Stomach (tissue), 8 donors: ENCODE measurements at regions not wholly inside any gene's neighbourhood (a gene's known extent, or its start where the extent isn't known, plus 50 kb on each side); places are given as distances from the start of the nearest gene placed in this dataset.

Experiments
- DNase-seq, 2 donors: peaks; one replicate each; pipeline versions ENCODE4 v3.0.0 to v3.0.0-alpha.2; 2013 to 2019
- H3K27ac ChIP-seq, 5 donors: fragments of 200-600 bp in 4 of 5; sonication (generic) in 4 of 5; one replicate each; pipeline ENCODE4 v1.5.1; 2013 to 2019; ENCODE audit warnings: mild to moderate bottlenecking in 1 of 5, moderate library complexity in 1 of 5
- H3K27me3 ChIP-seq, 3 donors: fragments of 200-600 bp; sonication (generic); one replicate each; pipeline ENCODE4 v1.5.1; 2017 to 2019; ENCODE audit warnings: mixed run types in 1 of 3
- H3K36me3 ChIP-seq, 4 donors: fragments of 200-600 bp; sonication (generic); 1 replicate in 3 of 4; 2 replicates in 1 of 4; pipeline ENCODE4 v1.5.1; 2016 to 2019
- H3K4me1 ChIP-seq, 4 donors: fragments of 200-600 bp; sonication (generic); one replicate each; pipeline ENCODE4 v1.5.1; 2016 to 2019
- H3K4me3 ChIP-seq, 4 donors: fragments of 200-600 bp; sonication (generic) in 3 of 4; one replicate each; pipeline ENCODE4 v1.5.1; 2016 to 2019; ENCODE audit warnings: mild to moderate bottlenecking in 1 of 4
- H3K9me3 ChIP-seq, 4 donors: fragments of 200-600 bp; sonication (generic); one replicate each; pipeline ENCODE4 v1.5.1; 2016 to 2019
- EP300 ChIP-seq: sonication (generic); formaldehyde crosslinking; IDR thresholded peaks from one replicate; pipeline ENCODE4 v1.6.1; 2017; ENCODE audit warnings: antibody characterized with exemption
- POLR2A ChIP-seq, 4 donors: fragments of 450-650 bp; IDR thresholded peaks; one replicate each; pipeline ENCODE4 v1.6.1; 2016; ENCODE audit warnings: antibody characterized with exemption in 4 of 4, control low read depth in 2 of 4, mild to moderate bottlenecking in 1 of 4, moderate library complexity in 1 of 4
- POLR2AphosphoS5 ChIP-seq, 3 donors: sonication (generic); formaldehyde crosslinking; IDR thresholded peaks; one replicate each; pipeline ENCODE4 v1.6.1; 2016; ENCODE audit warnings: antibody characterized with exemption in 3 of 3
- WGBS, 5 donors: extraction: QIAGEN DNeasy Blood & Tissue Kit in 3 of 5; methylation state at CpG; one replicate each; pipeline versions ENCODE4 v1.1.5 to v1.1.7; 2013 to 2018; 5-methylcytosine and 5-hydroxymethylcytosine counted together
- intact Hi-C: fragments of 100-400 bp; cut with DNase I; formaldehyde crosslinking; loops from one replicate; pipeline ENCODE4 v1.15.1; 2023; ENCODE audit warnings: low total_unique reads
- TF ChIP-seq, protein P1 (sequence below), 7 experiments: fragments of 450-650 bp in 4 of 7; fragments of 200-600 bp in 3 of 7; sonication (generic) in 3 of 7; IDR thresholded peaks; one replicate each; pipeline ENCODE4 v1.5.1; 2016 to 2019; ENCODE audit warnings: antibody characterized with exemption in 7 of 7, control low read depth in 2 of 7, mild to moderate bottlenecking in 1 of 7
- donor health status: healthy with polysubstance abuse.
- donor health status: Bipolar disorder and iron deficiency.
- donor health status: healthy.

DNA sequence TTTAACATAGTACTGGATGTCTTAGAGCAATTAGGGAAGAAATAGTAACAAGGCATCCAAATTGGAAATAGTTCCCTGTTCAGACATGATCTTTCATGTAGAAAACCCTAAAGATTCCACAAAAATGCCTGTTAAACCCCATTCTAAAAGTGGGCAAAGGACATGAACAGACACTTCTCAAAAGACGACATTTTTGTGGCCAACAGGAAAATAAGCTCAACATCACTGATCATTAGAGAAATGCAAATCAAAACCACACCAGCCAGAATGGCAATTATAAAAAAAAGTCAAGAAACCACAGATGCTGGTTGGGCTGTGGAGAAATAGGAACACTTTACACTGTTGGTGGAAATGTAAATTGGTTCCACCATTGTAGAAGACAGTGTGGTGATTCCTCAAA lies 109.9 kb upstream of the MOCS1 start:
- no peak overlapping the region for H3K27ac ChIP-seq
- TF ChIP-seq EP300: no peak
- TF ChIP-seq, protein P1, sequence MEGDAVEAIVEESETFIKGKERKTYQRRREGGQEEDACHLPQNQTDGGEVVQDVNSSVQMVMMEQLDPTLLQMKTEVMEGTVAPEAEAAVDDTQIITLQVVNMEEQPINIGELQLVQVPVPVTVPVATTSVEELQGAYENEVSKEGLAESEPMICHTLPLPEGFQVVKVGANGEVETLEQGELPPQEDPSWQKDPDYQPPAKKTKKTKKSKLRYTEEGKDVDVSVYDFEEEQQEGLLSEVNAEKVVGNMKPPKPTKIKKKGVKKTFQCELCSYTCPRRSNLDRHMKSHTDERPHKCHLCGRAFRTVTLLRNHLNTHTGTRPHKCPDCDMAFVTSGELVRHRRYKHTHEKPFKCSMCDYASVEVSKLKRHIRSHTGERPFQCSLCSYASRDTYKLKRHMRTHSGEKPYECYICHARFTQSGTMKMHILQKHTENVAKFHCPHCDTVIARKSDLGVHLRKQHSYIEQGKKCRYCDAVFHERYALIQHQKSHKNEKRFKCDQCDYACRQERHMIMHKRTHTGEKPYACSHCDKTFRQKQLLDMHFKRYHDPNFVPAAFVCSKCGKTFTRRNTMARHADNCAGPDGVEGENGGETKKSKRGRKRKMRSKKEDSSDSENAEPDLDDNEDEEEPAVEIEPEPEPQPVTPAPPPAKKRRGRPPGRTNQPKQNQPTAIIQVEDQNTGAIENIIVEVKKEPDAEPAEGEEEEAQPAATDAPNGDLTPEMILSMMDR (IDR thresholded peaks at IDR 0.05): no peak
- no peak for TF ChIP-seq POLR2A (IDR thresholded peaks at IDR 0.05)
- TF ChIP-seq POLR2AphosphoS5 (IDR thresholded peaks at IDR 0.05): no peak
- intact Hi-C loops: no loop called here
- no peaks in the 10 kb centered on the region for H3K4me1 ChIP-seq
- no peaks in the 10 kb centered on the region for H3K36me3 ChIP-seq
- no peak for DNase-seq
- H3K9me3 ChIP-seq: peaks cover 0 to 19% (median 9%) of the 10 kb centered on the region in 4 donors
- no peak overlapping the region for H3K4me3 ChIP-seq
- 59 to 90% (median 80%) methylated on average over 1 of the region's 1 CpG for WGBS, 5 donors
- H3K27me3 ChIP-seq: peaks cover 0 to 10% (median 0%) of the 10 kb centered on the region in 3 donors

DNA sequence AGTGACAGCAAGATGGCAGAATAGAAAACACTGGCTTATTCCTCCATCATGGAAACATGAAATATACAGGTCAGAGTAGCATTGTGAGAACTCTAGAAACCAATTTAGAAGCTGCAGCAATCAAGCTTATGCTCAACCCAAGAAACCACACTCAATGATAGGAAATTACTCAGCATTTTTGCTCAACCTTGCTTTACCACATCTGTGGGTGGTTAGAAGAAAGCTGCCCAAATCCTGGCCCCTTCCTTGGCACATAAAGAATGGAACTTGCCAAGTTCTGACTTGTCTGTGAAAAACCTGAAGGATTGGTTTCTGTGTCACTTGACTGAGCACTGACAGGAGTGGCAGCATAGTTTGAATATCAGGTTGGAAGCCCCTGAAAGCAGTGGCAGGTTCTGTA lies 108.0 kb upstream of the MOCS1 start:
- intact Hi-C loops: no loop called here
- no peak for DNase-seq

DNA sequence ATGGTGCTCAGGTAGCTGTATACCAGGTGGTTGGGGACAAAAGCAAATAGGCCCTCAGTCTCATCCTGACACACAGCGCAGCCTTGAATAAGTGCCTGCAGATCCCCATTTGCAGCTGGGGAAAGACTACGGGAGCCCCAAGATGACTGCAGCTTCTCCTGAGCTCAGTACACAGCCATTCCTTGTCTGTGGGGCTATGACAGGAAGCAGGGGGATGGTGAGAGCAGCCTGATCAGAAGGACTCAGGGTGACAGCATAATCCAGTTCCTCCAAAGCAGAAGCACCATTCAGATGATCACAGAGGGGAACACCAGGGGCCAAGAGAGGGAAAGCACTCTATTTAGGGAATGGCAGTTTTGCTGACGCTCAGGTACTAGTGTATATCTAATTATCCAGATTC lies 104.8 kb upstream of the MOCS1 start:
- Histone ChIP-seq H3K9me3 (peaks cover 0 to 19% (median 9%) of the 10 kb centered on the region in 4 donors), H3K27ac (no peak overlapping the region), H3K27me3 (peaks cover 0 to 7% (median 3%) of the 10 kb centered on the region in 3 donors), H3K4me1 (no peaks in the 10 kb centered on the region), H3K4me3 (no peak overlapping the region), H3K36me3 (no peaks in the 10 kb centered on the region)
- no peak for DNase-seq
- no peak for TF ChIP-seq POLR2A (IDR thresholded peaks at IDR 0.05)
- TF ChIP-seq, protein P1 (IDR thresholded peaks at IDR 0.05): no peak
- TF ChIP-seq EP300: no peak
- TF ChIP-seq POLR2AphosphoS5 (IDR thresholded peaks at IDR 0.05): no peak
- intact Hi-C loops: no loop called here
- WGBS, 5 donors: 71 to 97% (median 87%) methylated on average over 3 of the region's 3 CpGs

More for the DNA sequence above, 108.0 kb upstream of the MOCS1 start:
- no peak overlapping the region for H3K4me3 ChIP-seq
- H3K27ac ChIP-seq: no peak overlapping the region
- no peaks in the 10 kb centered on the region for H3K4me1 ChIP-seq
- no peaks in the 10 kb centered on the region for H3K36me3 ChIP-seq
- peaks cover 0 to 19% (median 9%) of the 10 kb centered on the region in 4 donors for H3K9me3 ChIP-seq
- H3K27me3 ChIP-seq: peaks cover 0 to 7% (median 3%) of the 10 kb centered on the region in 3 donors
- TF ChIP-seq POLR2A (IDR thresholded peaks at IDR 0.05) (no peak), POLR2AphosphoS5 (IDR thresholded peaks at IDR 0.05) (no peak), EP300 (no peak)
- TF ChIP-seq, protein P1 (IDR thresholded peaks at IDR 0.05): no peak

DNA sequence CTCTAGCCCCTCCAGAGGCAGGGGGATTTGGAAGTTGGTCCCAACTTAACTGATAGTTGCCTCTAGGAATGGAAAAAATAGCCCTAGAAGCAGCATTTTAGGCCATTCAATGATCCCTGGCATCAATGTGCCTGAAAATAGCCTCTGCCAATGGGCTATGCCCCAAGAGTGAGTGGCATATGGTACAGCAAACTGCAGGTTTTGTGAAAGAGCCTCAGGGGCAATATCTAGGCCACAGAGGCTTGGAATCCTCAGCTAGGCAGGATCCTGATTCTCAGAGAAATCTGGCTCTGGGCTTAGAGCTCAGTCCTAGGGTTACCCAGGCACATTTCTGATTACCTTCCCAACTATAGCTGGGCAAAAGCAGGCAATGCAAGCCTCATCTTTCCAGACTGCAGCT lies 104.4 kb upstream of the MOCS1 start:
- TF ChIP-seq POLR2A (IDR thresholded peaks at IDR 0.05): no peak
- TF ChIP-seq POLR2AphosphoS5 (IDR thresholded peaks at IDR 0.05): no peak
- TF ChIP-seq, protein P1 (IDR thresholded peaks at IDR 0.05): no peak
- TF ChIP-seq EP300: no peak
- intact Hi-C loops: no loop called here
- peaks cover 0 to 7% (median 3%) of the 10 kb centered on the region in 3 donors for H3K27me3 ChIP-seq
- H3K4me1 ChIP-seq: no peaks in the 10 kb centered on the region
- no peak overlapping the region for H3K4me3 ChIP-seq
- H3K36me3 ChIP-seq: no peaks in the 10 kb centered on the region
- no peak for DNase-seq
- no peak overlapping the region for H3K27ac ChIP-seq
- H3K9me3 ChIP-seq: peaks cover 0 to 19% (median 9%) of the 10 kb centered on the region in 4 donors
